GM12892 (cell line): ENCODE measurements at regions not wholly inside any gene's neighbourhood (a gene's known extent, or its start where the extent isn't known, plus 50 kb on each side); places are given as distances from the start of the nearest gene placed in this dataset.

Experiments
- POLR2A ChIP-seq: IDR thresholded peaks from 2 replicates; pipeline ENCODE4 v1.6.1; 2011; ENCODE audit warnings: low read depth, low read length, control low read depth
- POLR2AphosphoS5 ChIP-seq: IDR thresholded peaks from 2 replicates; pipeline ENCODE4 v1.6.1; 2011; ENCODE audit warnings: low read depth, low read length, control low read depth
- TAF1 ChIP-seq: IDR thresholded peaks from 2 replicates; pipeline ENCODE4 v1.6.1; 2011; ENCODE audit warnings: low read depth, mild to moderate bottlenecking, control low read depth, low read length, borderline replicate concordance

DNA sequence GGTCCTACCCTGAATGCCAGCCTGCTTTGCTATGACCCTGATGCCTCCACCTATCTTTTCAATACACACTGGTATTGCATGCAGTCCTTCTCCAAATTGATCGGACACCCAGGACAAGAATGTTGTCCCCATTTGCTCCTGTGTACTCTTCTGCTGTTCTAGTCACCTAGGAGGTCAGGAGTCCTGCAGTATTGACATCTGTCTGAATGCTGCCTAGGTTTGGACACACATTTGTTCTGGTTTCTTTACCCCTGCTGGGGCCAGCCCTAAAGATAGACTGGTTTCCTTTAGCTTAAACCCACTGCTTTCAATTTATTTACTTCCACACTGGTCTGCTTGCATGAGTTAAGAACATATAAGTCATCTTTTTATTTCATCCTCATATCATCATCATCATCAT is 167.0 kb upstream of the CCN2 start:
- no peak for TF ChIP-seq TAF1
- no peak for TF ChIP-seq POLR2A
- TF ChIP-seq POLR2AphosphoS5: no peak
